GM13977 (cell line): ENCODE measurements at regions not wholly inside any gene's neighbourhood (a gene's known extent, or its start where the extent isn't known, plus 50 kb on each side); places are given as distances from the start of the nearest gene placed in this dataset.
"Not testable (repeated sequence)": the region's sequence is repeated elsewhere in the genome, so short reads cannot be mapped to it uniquely, and the experiment has no call there.

Source experiments
- DNase-seq: peaks from one replicate; pipeline ENCODE4 v3.0.0; 2012; ENCODE audit warnings: low spot score
- in situ Hi-C: fragments of 300-500 bp; cut with MboI; formaldehyde crosslinking; loops from one replicate; pipeline ENCODE4 v1.12.0; 2022; ENCODE audit warnings: low sequenced_read_pairs, low pct_unique_long_range_greater_than_20kb, mixed read lengths, inconsistent platforms; ENCODE audit not compliant: unreplicated experiment
- TF ChIP-seq, protein P1 (sequence below): IDR thresholded peaks from 2 replicates; pipeline ENCODE4 v1.5.1; 2012; ENCODE audit warnings: mild to moderate bottlenecking, control low read depth; ENCODE audit not compliant: insufficient read depth; ENCODE audit errors: extremely low read depth, missing control alignments

DNA sequence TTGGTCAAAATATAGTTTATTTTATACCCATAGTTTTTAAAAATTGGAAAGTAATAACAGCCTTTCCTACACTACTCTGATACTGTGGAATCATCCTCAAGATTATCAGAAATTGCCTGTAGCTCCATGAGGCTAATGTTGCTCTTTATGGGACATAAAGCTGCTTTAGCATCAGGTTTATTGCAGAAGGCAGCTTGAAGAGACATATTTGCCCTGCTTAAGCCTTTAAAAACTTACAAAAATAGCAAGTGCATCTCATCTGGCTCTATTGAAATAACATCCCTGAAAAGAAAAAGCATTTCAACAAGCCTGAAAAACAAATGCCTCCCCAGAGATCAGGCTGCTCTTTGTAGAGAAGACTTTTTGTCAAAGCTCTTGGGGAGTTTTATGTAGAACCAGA is 142.9 kb upstream of the MON1B start:
- no peak for DNase-seq
- TF ChIP-seq, protein P1, sequence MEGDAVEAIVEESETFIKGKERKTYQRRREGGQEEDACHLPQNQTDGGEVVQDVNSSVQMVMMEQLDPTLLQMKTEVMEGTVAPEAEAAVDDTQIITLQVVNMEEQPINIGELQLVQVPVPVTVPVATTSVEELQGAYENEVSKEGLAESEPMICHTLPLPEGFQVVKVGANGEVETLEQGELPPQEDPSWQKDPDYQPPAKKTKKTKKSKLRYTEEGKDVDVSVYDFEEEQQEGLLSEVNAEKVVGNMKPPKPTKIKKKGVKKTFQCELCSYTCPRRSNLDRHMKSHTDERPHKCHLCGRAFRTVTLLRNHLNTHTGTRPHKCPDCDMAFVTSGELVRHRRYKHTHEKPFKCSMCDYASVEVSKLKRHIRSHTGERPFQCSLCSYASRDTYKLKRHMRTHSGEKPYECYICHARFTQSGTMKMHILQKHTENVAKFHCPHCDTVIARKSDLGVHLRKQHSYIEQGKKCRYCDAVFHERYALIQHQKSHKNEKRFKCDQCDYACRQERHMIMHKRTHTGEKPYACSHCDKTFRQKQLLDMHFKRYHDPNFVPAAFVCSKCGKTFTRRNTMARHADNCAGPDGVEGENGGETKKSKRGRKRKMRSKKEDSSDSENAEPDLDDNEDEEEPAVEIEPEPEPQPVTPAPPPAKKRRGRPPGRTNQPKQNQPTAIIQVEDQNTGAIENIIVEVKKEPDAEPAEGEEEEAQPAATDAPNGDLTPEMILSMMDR = no peak
- in situ Hi-C loops = no loop called here

DNA sequence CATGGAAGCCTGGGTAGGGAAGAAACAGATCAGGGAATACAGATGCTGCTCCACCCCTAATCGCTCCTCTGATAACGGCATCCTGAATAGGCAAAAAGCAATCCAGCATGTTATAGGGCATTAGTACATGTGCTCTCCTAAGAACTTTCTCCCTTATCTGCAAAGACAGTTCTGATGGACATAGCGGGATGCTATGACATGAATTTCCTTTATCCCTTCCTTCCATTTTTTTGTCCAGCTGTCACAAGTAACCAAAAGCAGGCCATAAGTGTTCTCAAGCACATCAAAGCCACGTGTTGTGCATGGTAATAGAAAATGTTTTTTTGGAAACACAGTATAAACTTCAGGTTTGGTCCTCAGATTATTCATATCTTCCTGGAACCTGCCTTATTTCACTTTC is 141.4 kb upstream of the MON1B start:
- TF ChIP-seq, protein P1 = no peak
- no peak for DNase-seq
- in situ Hi-C loops = no loop called here

DNA sequence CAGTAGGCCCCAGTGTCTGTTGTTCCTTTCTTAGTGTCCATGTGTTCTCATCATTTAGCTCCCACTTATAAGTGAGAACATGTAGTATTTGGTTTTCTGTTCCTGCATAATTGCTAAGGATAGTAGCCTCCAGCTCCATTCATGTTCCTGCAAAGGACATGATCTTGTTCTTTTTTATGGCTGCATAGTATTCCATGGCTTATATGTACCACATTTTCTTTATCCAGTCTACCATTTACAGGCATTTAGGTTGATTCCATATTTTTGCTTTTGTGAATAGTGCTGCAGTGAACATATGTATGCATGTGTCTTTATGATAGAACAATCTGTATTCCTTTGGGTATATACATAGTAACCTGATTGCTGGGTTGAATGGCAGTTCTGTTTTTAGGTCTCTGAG is 134.4 kb upstream of the MON1B start:
- in situ Hi-C loops, DNase-seq: not testable (repeated sequence)

DNA sequence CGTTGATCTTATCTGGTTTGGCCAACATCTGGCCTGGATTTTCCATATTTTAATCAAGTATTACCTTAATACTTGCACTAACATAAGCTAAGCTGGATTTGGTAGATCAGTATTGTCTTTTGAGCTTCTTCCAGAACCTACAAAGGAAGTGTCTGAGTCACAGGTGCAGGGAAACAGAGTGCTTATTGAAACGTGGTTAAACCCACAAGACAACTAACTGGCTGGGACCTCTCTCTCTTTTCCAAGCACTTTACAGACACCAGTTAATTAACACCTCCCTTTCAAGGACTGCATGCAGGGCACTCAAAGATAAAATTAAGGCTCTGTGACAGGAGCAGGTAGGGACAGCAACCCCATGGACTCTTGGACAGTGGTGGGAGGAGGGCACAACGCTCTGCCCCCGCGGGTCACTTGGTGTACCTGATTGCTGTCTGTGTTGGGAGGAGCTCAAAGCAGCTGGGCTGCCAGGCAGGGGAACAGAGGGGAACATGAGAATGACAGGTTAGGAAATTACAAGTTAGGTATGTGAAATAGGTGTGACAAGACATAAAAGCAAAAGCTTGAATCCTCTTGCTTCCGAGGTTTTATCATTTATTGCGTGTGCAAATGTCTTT is 133.7 kb upstream of the MON1B start:
- in situ Hi-C loops = no loop called here
- TF ChIP-seq, protein P1 = no peak
- no peak for DNase-seq

DNA sequence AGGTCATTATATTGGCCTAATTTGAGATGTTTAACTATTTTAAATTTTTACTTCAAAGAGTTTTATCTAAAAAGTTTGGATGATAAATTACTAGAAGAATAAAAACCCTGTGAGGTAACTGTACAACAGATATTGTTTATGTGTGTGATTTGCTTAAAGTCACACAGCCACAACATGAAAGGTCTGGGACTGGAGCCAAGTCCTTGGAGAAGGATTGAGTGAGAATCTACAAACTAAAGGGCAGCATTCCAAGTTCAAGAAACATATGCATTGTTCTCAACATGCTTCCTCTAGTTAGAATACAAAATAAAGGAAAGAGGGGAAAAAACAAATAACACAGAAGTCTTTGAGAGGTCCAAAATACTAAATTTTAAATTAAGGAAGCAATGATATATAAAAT is 131.5 kb upstream of the MON1B start:
- TF ChIP-seq, protein P1 = no peak
- in situ Hi-C loops = no loop called here
- no peak for DNase-seq

DNA sequence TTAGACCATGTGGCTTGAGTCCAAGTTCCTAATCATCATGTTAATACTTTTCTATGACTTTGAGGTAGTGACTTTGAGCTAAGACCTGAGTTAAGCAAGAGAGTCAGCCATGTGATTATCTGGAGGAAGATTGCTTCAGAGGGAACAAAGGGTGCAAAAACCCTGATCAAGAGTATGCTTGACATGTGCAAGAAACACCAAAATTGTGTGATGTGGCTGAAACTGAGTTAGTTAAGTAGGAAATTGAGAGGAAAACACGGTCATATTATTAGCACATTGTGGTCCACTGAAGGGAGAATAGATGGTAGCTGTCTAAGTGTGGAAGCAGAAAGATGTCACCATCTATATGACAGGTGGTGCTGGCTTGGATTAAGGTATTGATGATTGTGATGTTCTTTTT is 130.4 kb upstream of the MON1B start:
- no peak for DNase-seq
- TF ChIP-seq, protein P1 = no peak
- in situ Hi-C loops = no loop called here

DNA sequence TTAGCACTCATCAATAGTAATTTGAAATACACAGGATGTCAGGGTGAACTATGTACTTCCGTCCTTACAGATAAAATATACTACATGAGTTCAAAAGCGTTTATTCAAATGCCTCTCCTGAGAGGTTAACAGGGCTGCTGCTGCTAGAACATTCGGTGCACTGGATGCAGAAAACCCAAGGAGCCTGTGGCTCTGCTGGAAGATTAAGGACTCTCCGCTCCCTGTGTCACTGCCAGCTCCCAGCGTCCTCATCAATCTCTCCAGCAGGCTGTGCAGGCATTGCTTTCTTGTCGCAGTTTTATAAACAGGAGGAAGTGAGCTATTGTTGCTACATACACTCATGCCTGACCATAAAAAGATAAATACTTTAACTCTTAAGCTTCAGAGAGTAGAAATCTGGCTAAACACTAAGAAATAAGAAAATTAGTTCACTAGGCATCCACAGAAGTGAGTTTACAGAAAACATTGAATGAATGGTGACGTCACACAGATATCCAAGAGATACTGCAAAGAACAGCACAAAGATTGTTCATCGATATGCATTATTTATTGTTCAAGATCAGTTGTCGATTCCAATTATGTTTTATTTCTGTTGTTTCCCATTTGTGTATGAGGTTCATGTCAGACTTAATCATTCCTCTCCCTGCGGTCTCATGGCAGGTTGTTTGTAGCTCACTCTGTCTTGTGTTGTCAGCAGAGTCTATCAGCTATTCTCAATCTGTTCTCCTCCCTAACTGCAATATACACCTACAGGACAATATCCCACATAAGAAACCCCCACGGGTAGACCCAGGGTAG is 127.9 kb upstream of the MON1B start:
- in situ Hi-C loops = no loop called here
- DNase-seq = no peak
- TF ChIP-seq, protein P1 = no peak
